Islet precursor cell (in vitro differentiated cells): ENCODE measurements at regions not wholly inside any gene's neighbourhood (a gene's known extent, or its start where the extent isn't known, plus 50 kb on each side); places are given as distances from the start of the nearest gene placed in this dataset.

Source experiments
- DNase-seq: peaks from one replicate; pipeline ENCODE4 v3.0.0-alpha.2; 2018

GRCh38 chr10:133003188-133003587 lies 60.8 kb upstream of the CFAP46 start:
- no peak for DNase-seq

- no peak for DNase-seq
These were observed 60.3 kb upstream of the CFAP46 start for GRCh38 chr10:133002685-133003084.

GRCh38 chr10:133001114-133001513 lies 58.7 kb upstream of the CFAP46 start:
- DNase-seq: no peak

- no peak for DNase-seq
These were observed 58.3 kb upstream of the CFAP46 start for GRCh38 chr10:133000648-133001047.

GRCh38 chr10:132997517-132998265 lies 55.3 kb upstream of the CFAP46 start:
- no peak for DNase-seq

- no peak for DNase-seq
These were observed 54.4 kb upstream of the CFAP46 start for GRCh38 chr10:132996603-132997343.

- DNase-seq: no peak
These were observed 53.7 kb upstream of the CFAP46 start for GRCh38 chr10:132995909-132996602.

- DNase-seq: no peak
These were observed 52.4 kb upstream of the CFAP46 start for GRCh38 chr10:132994811-132995210.

GRCh38 chr10:132994185-132994796 lies 51.9 kb upstream of the CFAP46 start:
- no peak for DNase-seq

GRCh38 chr10:132993271-132994184 lies 51.2 kb upstream of the CFAP46 start:
- DNase-seq: no peak

- no peak for DNase-seq
These were observed 50.3 kb upstream of the CFAP46 start for GRCh38 chr10:132992433-132993215.
